GM19043 (cell line): ENCODE measurements at regions not wholly inside any gene's neighbourhood (a gene's known extent, or its start where the extent isn't known, plus 50 kb on each side); places are given as distances from the start of the nearest gene placed in this dataset.

Experiments used
- ATAC-seq: cut with Tn5 transposase; IDR thresholded peaks from one replicate; pipeline ENCODE4 v1.9.1; 2021; ENCODE audit warnings: low read depth; ENCODE audit not compliant: unreplicated experiment

- no peak for ATAC-seq
These were observed 1388.0 kb downstream of the EFNB2 start for GRCh38 chr13:105147461-105147860.

GRCh38 chr13:105144936-105145335 lies 1390.5 kb downstream of the EFNB2 start:
- no peak for ATAC-seq

GRCh38 chr13:105144020-105144419 lies 1391.4 kb downstream of the EFNB2 start:
- ATAC-seq = no peak

- ATAC-seq = no peak
These were observed 1392.9 kb downstream of the EFNB2 start for GRCh38 chr13:105142556-105142955.

- peak; percentile 92 for ATAC-seq
These were observed 1395.8 kb downstream of the EFNB2 start for GRCh38 chr13:105139380-105140285.

- peak; percentile 3 for ATAC-seq
These were observed 1396.4 kb downstream of the EFNB2 start for GRCh38 chr13:105139048-105139379.

DNA sequence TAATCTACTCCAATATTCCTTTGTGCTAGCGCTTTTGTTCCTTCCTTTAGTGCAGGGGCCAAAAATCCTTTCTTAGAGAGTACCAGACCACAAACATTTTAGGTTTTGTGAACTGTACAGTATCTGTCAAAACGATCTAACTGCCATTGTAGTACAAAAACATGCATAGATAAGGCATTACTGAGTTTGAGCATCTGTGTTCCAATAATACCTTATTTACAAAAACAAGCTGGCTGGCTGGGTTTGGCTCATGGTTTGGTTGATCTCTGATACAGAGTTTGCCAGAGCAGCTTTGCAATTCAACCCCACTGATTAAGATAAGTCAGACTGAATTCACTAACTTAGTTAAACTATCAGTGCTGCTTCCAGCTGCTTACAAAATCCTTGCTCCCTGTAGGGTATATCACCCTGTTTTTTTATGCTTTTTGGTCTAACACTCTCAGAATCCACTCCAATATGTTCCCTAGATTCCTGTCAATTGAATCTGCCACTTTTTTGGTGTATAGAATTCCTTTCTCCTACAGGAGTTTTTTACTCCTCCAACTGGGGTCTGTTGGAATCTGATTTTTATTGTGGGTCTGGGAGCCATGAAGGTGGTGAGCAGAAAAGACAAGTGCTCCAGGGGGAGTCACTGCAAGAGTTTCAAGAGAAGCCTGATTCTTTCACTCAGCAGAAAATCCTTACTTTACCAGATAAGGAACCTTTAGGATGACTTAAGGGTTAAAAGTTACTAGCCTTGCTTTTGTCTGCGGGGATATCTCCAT lies 1399.4 kb downstream of the EFNB2 start:
- no peak for ATAC-seq

- no peak for ATAC-seq
These were observed 1407.7 kb downstream of the EFNB2 start for GRCh38 chr13:105127732-105128131.

DNA sequence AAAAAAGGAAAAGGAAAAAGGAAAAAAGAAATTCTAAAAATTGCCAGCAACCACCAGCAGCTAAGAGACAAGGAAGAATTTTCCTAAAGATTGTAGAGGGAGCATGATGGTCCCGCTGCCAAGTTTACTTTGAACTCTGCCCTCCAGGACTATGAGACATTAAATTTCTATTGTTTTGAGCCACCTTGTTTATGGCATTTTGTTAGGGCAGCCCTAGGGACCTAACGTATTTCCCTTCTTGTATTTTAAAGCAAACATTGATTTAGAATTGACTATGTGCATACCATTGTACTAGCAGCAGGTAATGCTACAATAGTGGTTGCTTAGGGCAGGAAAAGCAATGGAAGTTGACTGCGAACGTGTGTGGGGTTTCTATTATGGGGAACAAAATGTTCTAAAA lies 1414.2 kb downstream of the EFNB2 start:
- no peak for ATAC-seq

DNA sequence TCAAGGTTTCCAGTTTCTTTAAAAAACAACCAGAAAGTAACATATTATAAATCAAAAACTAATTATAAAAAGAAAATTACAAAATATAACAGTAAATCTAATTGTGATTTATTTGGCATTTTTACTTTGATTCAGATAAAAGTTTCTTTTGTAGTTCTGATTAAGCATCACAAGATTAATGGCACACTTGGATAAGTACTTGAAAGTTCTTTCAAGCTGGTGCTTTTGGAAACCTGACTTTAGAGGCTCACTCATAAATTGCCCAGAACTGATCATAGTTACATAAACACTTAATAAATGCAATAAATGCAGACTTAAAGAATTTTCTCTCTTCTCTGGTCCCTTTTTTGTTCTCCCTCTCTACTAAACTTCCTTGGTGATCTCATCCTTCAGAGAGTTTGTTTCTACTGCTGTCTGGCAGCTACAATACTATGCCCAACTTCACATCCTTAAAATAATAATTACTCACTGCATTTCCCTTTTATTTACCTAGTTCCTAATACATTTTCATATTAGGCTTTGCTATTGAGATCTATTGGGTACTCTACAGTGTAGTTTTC lies 1417.0 kb downstream of the EFNB2 start:
- no peak for ATAC-seq

DNA sequence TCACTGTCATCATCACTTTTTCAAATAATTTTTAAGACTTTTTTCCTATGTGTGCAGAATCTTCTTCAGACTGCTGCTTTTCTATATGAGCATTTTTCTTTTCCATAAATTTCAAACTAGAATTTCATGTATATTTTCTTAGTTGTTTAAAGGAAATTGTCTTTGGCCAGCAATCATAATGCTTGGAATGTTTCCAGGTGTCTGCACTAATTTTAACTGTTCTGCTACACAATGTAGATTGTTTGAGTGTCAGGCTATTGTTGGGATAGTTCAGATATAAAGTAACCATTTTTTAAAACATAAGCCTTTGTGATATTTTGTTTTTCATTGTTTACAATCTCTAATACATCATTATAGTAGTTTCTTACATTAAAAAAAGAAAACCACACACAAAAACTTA lies 1418.5 kb downstream of the EFNB2 start:
- ATAC-seq = no peak

- ATAC-seq = no peak
These were observed 1422.9 kb downstream of the EFNB2 start for GRCh38 chr13:105112561-105112960.

GRCh38 chr13:105107781-105108180 lies 1427.7 kb downstream of the EFNB2 start:
- no peak for ATAC-seq

- ATAC-seq = no peak
These were observed 1430.0 kb downstream of the EFNB2 start for GRCh38 chr13:105105471-105105870.

DNA sequence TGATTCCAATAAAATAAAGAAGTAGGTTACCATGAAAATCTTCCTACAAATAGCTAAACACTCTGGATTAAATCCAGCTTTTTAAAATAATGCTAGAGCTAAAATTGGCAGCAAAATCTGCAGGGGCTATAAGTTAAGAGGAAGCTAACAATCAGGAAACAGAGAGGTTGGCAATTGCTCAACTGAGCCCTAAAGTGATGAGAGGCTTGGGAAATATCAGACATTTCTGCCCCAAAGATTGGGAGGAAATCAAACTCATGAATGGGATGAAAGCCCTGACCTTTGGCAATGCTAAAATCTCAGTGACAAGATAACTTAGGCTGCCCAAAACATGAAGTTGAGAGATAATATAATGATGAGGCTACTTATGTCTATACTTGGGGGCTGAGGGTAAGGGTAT lies 1437.9 kb downstream of the EFNB2 start:
- ATAC-seq = no peak

DNA sequence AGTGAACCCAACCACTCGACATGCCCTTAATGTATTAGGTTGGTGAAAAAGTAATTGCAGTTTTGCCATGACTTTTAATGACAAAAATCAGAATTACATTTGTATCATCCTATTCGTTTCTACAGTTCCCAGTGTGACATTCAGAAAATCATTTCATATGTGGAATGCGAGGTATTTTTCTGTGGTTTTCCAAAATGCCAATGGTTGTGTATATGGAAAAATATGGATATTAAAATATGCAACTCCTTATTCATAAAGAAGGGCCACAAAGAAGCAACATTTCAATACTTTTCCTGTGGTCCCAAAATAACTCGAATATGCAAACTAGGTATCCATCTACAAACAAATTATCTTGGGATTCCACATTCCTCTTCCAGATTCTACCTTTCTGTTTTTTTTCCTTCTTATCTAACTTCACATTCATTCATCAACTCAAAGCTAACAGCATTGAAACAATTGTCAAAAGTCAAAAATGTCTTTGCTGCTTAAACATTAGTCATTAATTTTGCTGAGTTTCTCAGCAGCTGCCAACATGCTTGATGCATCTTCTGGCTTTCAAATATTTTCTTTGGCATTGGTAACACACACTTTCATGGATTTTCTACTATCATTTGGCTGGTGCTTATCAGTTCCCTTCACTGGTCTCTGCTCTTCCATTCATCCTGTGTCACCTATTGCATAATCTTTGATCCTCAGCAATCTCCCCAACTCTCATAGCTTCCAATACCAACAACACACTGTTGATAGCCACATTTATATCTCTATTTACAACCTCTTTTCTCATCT lies 1445.4 kb downstream of the EFNB2 start:
- ATAC-seq = no peak

DNA sequence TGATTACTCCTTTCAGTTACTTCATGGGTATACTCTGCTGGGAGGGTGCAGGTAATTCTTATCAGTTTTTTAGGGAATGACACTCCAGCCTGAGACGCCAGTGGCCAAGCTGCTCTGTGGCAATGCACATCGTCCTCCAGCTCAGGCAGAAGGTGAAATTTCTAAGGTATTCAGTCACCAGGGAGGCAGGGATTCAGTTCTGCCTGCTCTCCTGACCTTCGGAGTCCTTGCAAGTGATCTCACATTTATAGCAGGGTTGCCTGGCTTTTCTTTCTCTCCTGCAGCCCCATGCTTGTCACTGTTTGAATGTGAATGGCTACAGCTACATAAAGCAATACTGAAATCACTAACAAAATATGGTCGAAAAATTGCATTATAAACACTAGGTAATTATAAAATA lies 1447.5 kb downstream of the EFNB2 start:
- no peak for ATAC-seq

GRCh38 chr13:105084931-105085330 lies 1450.5 kb downstream of the EFNB2 start:
- no peak for ATAC-seq

GRCh38 chr13:105083992-105084391 lies 1451.5 kb downstream of the EFNB2 start:
- no peak for ATAC-seq

DNA sequence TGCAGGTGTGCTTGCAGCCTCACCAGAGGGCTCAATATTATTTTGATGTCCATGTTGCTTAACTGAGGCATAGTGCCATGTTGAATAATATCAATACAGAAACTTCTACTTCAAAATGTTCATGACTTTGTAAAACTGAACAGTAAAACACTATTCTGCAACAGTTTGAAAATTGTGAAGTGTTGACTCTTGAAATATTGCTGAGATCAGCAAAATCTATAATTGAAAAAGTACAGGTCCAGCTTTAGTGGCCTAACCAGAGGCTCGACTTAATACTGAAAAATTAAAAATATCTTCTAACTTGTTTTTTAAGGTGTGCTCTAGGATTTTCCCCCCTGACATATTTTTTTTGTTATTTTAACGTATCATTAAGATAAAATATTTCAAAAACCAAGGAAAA lies 1460.7 kb downstream of the EFNB2 start:
- no peak for ATAC-seq

DNA sequence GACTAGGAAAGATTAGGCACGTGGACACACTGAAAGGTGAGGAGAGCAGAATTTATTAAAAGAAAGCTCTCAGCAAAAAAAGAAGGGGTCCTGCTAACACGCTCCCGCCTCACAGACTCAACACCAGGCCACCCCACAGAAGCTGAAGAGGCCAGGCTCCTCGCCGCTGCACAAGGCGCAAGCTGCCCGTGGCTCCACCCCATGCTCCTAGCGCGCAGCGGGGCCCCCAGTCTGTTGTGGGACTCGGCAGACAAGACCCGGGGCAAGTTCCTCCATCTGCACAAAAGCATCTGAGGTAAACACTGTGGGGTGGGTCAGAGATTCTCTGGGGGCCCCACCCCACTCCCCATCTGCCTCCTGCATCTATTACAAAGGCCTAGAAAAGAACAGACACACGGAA lies 1462.4 kb downstream of the EFNB2 start:
- ATAC-seq = no peak
